Mucosa of descending colon (tissue), 3 donors: ENCODE measurements at regions not wholly inside any gene's neighbourhood (a gene's known extent, or its start where the extent isn't known, plus 50 kb on each side); places are given as distances from the start of the nearest gene placed in this dataset.

Experiments used
- ATAC-seq: fragments of 200-7000 bp; cut with Tn5 transposase; one replicate; pipeline ENCODE4 v1.9.1; 2020; ENCODE audit warnings: mild to moderate bottlenecking, moderate library complexity
- DNase-seq, 3 donors: peaks; one replicate each; pipeline ENCODE4 v3.0.0-alpha.2; 2020
- H3K36me3 ChIP-seq: fragments of 200-600 bp; one replicate; pipeline ENCODE4 v1.8.0; 2021; ENCODE audit warnings: low read depth, mild to moderate bottlenecking
- H3K4me1 ChIP-seq: fragments of 200-600 bp; one replicate; pipeline ENCODE4 v1.8.0; 2021; ENCODE audit warnings: low read depth, mild to moderate bottlenecking
- H3K4me3 ChIP-seq: fragments of 200-600 bp; one replicate; pipeline ENCODE4 v1.8.0; 2021; ENCODE audit warnings: mild to moderate bottlenecking
- H3K9me3 ChIP-seq: fragments of 200-600 bp; one replicate; pipeline ENCODE4 v1.8.0; 2021; ENCODE audit warnings: mild to moderate bottlenecking
- intact Hi-C, 2 donors: fragments of 100-400 bp; cut with DNase I in 1 of 2; cut with micrococcal nuclease in 1 of 2; formaldehyde crosslinking; loops; one replicate each; pipeline versions ENCODE4 v1.11.0 to v1.11.1; 2022; cut with DNase I, micrococcal nuclease
- TF ChIP-seq, protein P1 (sequence below): fragments of 200-600 bp; IDR thresholded peaks from one replicate; pipeline ENCODE4 v1.8.0; 2022; ENCODE audit warnings: antibody characterized with exemption, mild to moderate bottlenecking
- donor health status: DM: no; HTN: no; CAD: no; lungs with moderate emphysema.
- donor health status: DM: no; HTN: no; CAD: no.
- donor health status: DM: no; HTN: yes; CAD: no.

DNA sequence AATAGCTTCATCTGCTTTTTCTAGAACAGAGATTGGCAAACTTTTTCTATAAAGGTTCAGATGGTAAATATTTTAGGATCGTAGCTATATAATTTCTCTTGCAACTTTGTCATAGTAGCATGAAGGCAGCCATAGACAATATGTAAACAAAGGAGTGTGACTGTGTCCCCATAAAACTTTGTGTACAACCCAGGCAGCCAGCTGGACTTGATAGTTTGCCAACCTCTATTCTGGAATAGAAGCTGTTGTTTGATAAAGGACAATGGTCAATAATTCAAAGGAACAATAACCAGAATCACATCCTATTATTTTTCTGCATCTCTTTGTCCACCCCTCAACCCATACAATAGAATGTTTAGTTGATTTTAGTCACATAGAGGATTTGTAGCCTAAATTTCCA lies 286.7 kb downstream of the LMX1A start:
- Histone ChIP-seq H3K4me1 (no peaks in the 10 kb centered on the region), H3K4me3 (no peak overlapping the region), H3K36me3 (no peaks in the 10 kb centered on the region), H3K9me3 (no peaks in the 10 kb centered on the region)
- intact Hi-C loops, result loop anchor here in 1 of 2 donors (10.0 kb wide), 1 partner anchor 1535 kb away; no protein-coding TSS in a partner anchor
- TF ChIP-seq, protein P1, sequence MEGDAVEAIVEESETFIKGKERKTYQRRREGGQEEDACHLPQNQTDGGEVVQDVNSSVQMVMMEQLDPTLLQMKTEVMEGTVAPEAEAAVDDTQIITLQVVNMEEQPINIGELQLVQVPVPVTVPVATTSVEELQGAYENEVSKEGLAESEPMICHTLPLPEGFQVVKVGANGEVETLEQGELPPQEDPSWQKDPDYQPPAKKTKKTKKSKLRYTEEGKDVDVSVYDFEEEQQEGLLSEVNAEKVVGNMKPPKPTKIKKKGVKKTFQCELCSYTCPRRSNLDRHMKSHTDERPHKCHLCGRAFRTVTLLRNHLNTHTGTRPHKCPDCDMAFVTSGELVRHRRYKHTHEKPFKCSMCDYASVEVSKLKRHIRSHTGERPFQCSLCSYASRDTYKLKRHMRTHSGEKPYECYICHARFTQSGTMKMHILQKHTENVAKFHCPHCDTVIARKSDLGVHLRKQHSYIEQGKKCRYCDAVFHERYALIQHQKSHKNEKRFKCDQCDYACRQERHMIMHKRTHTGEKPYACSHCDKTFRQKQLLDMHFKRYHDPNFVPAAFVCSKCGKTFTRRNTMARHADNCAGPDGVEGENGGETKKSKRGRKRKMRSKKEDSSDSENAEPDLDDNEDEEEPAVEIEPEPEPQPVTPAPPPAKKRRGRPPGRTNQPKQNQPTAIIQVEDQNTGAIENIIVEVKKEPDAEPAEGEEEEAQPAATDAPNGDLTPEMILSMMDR, result no peak
- ATAC-seq (peak; percentile 92), DNase-seq (peak in 1 of 3 donors; percentile 73)

DNA sequence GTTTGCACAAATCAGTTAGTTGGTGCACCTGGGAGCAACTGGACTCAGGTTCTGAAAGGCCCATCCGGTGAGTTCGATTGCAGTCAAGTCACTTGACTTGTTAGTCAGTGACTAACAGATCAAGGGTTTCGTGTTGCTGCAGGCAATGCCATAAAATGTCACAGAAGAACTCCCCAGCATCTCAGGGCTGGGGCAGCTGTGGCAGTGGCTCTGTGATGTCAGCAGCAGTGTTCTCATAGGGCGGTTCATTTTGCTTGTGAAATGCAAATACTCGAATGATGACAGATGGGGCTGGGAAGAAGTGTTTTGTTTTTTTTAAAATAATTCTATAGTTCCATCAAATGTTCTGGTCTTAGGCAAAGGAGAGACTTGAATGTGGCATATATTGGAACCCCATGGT lies 287.8 kb downstream of the LMX1A start:
- ATAC-seq (peak; percentile 61), DNase-seq (peak in 1 of 3 donors; percentile 16)
- intact Hi-C loops, result no loop called here
- no peak overlapping the region for H3K4me3 ChIP-seq
- no peaks in the 10 kb centered on the region for H3K9me3 ChIP-seq
- no peaks in the 10 kb centered on the region for H3K4me1 ChIP-seq
- TF ChIP-seq, protein P1, result no peak
- H3K36me3 ChIP-seq, result no peaks in the 10 kb centered on the region

DNA sequence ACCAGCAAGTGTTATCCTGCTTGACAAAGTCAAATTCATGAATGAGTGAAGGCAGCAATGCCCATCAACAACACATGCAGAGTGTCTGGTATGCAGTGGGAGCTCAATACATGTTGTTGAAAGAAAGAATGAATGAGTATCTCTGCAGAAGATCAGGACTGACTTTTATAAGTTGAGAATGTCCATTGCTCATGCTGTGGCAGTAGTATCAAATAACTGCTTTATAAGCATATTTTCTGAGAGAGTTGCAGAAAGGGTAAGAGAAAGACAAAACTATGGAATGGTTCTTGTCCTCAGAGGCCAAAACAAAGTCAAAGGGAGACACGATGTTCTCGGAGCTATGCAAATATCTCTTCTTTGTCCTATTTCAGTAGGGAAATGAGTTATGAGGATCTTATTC lies 288.7 kb downstream of the LMX1A start:
- Histone ChIP-seq H3K4me1 (no peaks in the 10 kb centered on the region), H3K4me3 (no peak overlapping the region), H3K36me3 (no peaks in the 10 kb centered on the region), H3K9me3 (no peaks in the 10 kb centered on the region)
- DNase-seq (no peak), ATAC-seq (no peak)
- TF ChIP-seq, protein P1, result no peak
- intact Hi-C loops, result no loop called here

DNA sequence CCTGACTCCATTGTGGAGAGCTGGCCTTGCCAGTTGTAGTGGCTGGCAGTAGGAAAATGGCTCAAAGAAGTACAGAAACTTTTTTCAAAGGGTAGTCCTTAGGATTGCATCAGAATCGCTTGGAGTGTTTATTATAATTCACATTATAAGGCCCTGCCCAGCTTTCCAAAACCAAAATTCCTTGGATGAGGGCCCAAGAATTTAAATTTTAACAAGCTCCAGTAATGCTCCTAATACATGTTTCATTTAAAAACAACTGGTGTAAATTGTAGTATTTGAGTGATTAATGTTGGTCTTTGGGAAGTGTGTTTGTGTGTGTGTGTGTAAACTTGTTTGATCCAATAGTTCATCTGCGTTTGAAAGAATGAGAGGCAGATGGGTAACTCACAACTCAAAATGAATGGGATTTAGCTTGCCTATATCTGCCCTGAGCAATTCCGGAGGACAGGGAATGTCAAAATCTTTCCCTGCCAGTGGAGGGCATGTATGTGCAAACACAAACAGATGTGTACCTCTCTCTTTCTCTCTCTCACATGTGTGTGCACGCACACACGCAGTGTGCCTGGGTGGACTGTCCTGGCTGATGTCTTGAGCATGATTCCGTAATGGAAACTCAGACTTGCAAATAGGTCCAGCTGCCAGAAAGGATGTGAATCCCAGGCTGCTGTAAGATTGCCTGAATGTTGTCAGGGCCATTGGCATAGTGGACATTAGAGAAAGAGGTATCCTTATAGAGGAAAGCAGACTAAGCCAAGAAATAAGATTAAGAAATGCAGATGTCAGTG lies 293.1 kb downstream of the LMX1A start:
- ATAC-seq (no peak), DNase-seq (no peak)
- Histone ChIP-seq H3K9me3 (no peaks in the 10 kb centered on the region), H3K4me1 (no peaks in the 10 kb centered on the region), H3K4me3 (no peak overlapping the region), H3K36me3 (no peaks in the 10 kb centered on the region)
- TF ChIP-seq, protein P1, result no peak
- intact Hi-C loops, result no loop called here

DNA sequence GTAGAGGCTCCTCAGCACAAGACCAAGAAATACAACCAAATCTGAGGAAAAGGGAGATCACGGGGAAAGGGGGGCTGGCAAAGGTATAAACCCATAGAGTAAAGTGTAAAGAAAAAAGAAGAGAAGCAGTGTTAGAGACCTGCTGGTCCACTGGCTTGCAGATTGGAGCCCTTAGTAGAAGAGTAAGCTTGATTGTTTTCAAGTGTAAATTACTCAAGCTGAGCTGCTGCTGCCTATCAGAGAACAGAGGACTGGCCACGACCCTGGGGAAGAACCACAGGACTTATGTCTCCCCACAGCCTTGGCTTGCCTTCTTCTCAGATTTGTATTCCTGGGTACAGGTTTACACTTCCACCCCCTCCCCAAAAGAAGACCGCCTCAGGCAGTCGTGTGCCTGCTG lies 294.2 kb downstream of the LMX1A start:
- DNase-seq (no peak), ATAC-seq (no peak)
- Histone ChIP-seq H3K4me3 (no peak overlapping the region), H3K4me1 (no peaks in the 10 kb centered on the region), H3K9me3 (no peaks in the 10 kb centered on the region), H3K36me3 (no peaks in the 10 kb centered on the region)
- TF ChIP-seq, protein P1, result no peak
- intact Hi-C loops, result no loop called here
